Esophagus (tissue), 2 donors: ENCODE measurements at regions not wholly inside any gene's neighbourhood (a gene's known extent, or its start where the extent isn't known, plus 50 kb on each side); places are given as distances from the start of the nearest gene placed in this dataset.

Experiments used
- H3K27ac ChIP-seq, 2 donors: one replicate each; pipeline ENCODE4 v1.5.1; 2013; ENCODE audit warnings: low read depth in 2 of 2, mild to moderate bottlenecking in 2 of 2, inconsistent platforms in 1 of 2, low read length in 1 of 2, moderate library complexity in 1 of 2
- H3K27me3 ChIP-seq, 2 donors: one replicate each; pipeline ENCODE4 v1.6.1; 2013; ENCODE audit warnings: low read length in 2 of 2, control low read depth in 1 of 2, mild to moderate bottlenecking in 1 of 2; ENCODE audit not compliant: insufficient read depth in 2 of 2, control insufficient read depth in 1 of 2
- H3K36me3 ChIP-seq, 2 donors: one replicate each; pipeline ENCODE4 v1.6.1; 2013; ENCODE audit warnings: low read length in 1 of 2; ENCODE audit not compliant: control insufficient read depth in 2 of 2, insufficient read depth in 2 of 2
- H3K4me1 ChIP-seq, 2 donors: one replicate each; pipeline ENCODE4 v1.6.1; 2013; ENCODE audit warnings: low read length in 1 of 2; ENCODE audit not compliant: control insufficient read depth in 2 of 2, insufficient read depth in 2 of 2
- H3K4me3 ChIP-seq, 2 donors: one replicate each; pipeline ENCODE4 v1.5.1; 2013; ENCODE audit warnings: low read length in 2 of 2, mild to moderate bottlenecking in 2 of 2, low read depth in 1 of 2, moderate library complexity in 1 of 2
- H3K9me3 ChIP-seq, 2 donors: one replicate each; pipeline ENCODE4 v1.6.1; 2013; ENCODE audit warnings: mild to moderate bottlenecking in 2 of 2, low read depth in 1 of 2, low read length in 1 of 2, moderate library complexity in 1 of 2; ENCODE audit not compliant: control insufficient read depth in 2 of 2, insufficient read depth in 1 of 2
- WGBS, 2 donors: extraction: QIAGEN DNeasy Blood & Tissue Kit; methylation state at CpG; one replicate each; pipeline ENCODE4 v1.1.7; 2013; 5-methylcytosine and 5-hydroxymethylcytosine counted together
- donor health status: healthy with polysubstance abuse.
- donor health status: Bipolar disorder and iron deficiency.

GRCh38 chr7:17069146-17069545 lies 187.4 kb upstream of the AGR3 start:
- Histone ChIP-seq H3K27ac (peak overlapping the region in 1 of 2 donors; percentile 42), H3K36me3 (no peaks in the 10 kb centered on the region), H3K27me3 (no peaks in the 10 kb centered on the region), H3K4me3 (peak overlapping the region in 1 of 2 donors; percentile 26), H3K4me1 (peaks cover 0 to 2% of the 10 kb centered on the region in 2 donors), H3K9me3 (no peaks in the 10 kb centered on the region)
- WGBS, 2 donors: 46 to 56% methylated on average over 4 of the region's 4 CpGs

DNA sequence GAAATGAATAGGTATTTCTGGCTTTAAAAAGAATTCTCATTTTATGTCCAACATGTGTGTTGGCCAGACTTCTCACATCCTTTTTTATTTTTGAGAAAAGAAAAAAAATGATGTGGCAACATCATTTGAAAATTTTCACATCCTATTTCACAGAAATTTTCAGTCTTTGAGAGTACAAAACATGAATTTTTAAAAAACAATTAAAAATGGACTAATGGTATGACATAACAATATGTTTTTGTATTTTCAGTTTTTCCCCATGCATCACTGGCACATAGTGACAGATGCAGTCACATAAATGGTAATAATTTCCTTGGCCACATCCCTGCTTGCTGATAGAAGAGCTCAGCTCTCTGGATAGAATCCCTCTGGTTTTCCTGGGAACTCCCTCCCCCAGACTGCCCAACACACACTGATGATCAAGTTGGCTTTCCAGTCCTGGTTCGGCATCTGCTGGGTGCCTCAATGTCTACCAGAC lies 188.5 kb upstream of the AGR3 start:
- no peak overlapping the region for H3K4me3 ChIP-seq
- no peaks in the 10 kb centered on the region for H3K36me3 ChIP-seq
- no peaks in the 10 kb centered on the region for H3K9me3 ChIP-seq
- WGBS, 2 donors: 73 to 74% methylated on average over 1 of the region's 1 CpG
- no peaks in the 10 kb centered on the region for H3K27me3 ChIP-seq
- peaks cover 0 to 2% of the 10 kb centered on the region in 2 donors for H3K4me1 ChIP-seq
- H3K27ac ChIP-seq: no peak overlapping the region

DNA sequence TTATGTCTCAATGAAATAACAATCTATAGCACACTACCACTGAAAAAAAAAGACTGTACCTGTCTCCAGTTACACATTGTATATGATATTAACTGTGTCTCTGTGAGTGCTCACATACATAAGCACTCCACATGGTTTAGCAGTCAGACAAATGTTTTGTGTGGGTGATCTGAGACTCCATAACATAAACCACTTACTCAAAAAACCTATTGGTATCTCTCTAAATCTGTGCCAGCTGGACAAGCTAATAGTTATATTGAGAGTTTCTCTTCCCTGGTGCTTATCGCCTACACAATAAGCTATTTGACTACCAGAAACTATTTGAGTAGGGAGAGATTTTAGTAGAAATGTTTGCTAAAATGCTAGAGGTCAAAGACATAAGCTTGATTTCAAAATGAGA lies 190.1 kb upstream of the AGR3 start:
- WGBS, 2 donors: 79 to 80% methylated on average over 1 of the region's 1 CpG
- no peak overlapping the region for H3K4me3 ChIP-seq
- H3K27me3 ChIP-seq: no peaks in the 10 kb centered on the region
- no peaks in the 10 kb centered on the region for H3K9me3 ChIP-seq
- H3K4me1 ChIP-seq: peaks cover 0 to 2% of the 10 kb centered on the region in 2 donors
- H3K36me3 ChIP-seq: no peaks in the 10 kb centered on the region
- H3K27ac ChIP-seq: no peak overlapping the region

DNA sequence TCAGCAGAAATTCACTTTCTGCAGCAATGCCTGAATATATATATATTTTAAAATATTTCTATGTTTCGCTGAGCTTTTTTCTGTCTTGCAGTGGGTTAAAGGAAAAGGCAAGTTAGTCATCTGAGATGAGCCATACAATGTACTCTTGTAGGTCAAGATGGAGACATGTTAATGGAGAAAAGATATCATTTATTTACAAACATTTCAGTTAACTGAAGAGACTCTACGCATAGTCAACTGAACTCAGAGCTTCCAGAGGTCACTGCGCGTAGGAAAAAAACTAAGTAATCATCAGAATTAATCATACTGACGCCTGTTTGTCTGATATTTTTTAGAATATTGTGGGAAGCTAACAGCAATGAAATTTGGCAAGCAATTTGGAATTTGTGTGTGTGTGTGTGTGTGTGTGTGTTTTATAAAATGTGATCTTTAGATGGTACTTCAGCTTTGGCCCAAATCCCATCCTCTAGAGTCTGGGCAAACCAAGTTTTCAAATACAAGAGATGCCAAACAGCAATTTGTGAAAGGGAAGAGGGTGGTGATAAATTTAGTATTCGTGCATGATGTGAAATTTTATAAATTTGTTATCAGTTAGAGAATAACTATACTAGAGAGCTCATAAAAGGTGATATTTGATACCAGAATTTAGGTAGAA lies 193.9 kb upstream of the AGR3 start:
- H3K4me1 ChIP-seq: no peaks in the 10 kb centered on the region
- no peaks in the 10 kb centered on the region for H3K9me3 ChIP-seq
- H3K4me3 ChIP-seq: no peak overlapping the region
- WGBS, 2 donors: 72 to 82% methylated on average over 6 of the region's 6 CpGs
- no peak overlapping the region for H3K27ac ChIP-seq
- no peaks in the 10 kb centered on the region for H3K27me3 ChIP-seq
- no peaks in the 10 kb centered on the region for H3K36me3 ChIP-seq

- no peaks in the 10 kb centered on the region for H3K4me1 ChIP-seq
- 94% methylated on average over 6 of the region's 6 CpGs for WGBS, 2 donors
- H3K27ac ChIP-seq: no peak overlapping the region
- H3K4me3 ChIP-seq: no peak overlapping the region
- H3K36me3 ChIP-seq: no peaks in the 10 kb centered on the region
- H3K9me3 ChIP-seq: no peaks in the 10 kb centered on the region
- no peaks in the 10 kb centered on the region for H3K27me3 ChIP-seq
These were observed 196.5 kb upstream of the AGR3 start for GRCh38 chr7:17078298-17078697.

GRCh38 chr7:17083392-17084165 lies 201.8 kb upstream of the AGR3 start:
- Histone ChIP-seq H3K27ac (no peak overlapping the region), H3K4me3 (no peak overlapping the region), H3K27me3 (no peaks in the 10 kb centered on the region), H3K36me3 (no peaks in the 10 kb centered on the region), H3K9me3 (peaks cover 0 to 2% of the 10 kb centered on the region in 2 donors), H3K4me1 (no peaks in the 10 kb centered on the region)
- WGBS, 2 donors: 97 to 99% methylated on average over 4 of the region's 4 CpGs

GRCh38 chr7:17084166-17084475 lies 202.3 kb upstream of the AGR3 start:
- no peaks in the 10 kb centered on the region for H3K36me3 ChIP-seq
- no peaks in the 10 kb centered on the region for H3K4me1 ChIP-seq
- peaks cover 0 to 2% of the 10 kb centered on the region in 2 donors for H3K9me3 ChIP-seq
- no peak overlapping the region for H3K27ac ChIP-seq
- WGBS, 2 donors: 59 to 65% methylated on average over 1 of the region's 1 CpG
- H3K27me3 ChIP-seq: no peaks in the 10 kb centered on the region
- no peak overlapping the region for H3K4me3 ChIP-seq

- Histone ChIP-seq H3K36me3 (no peaks in the 10 kb centered on the region), H3K27ac (no peak overlapping the region), H3K9me3 (peaks cover 0 to 2% of the 10 kb centered on the region in 2 donors), H3K27me3 (no peaks in the 10 kb centered on the region), H3K4me3 (no peak overlapping the region), H3K4me1 (no peaks in the 10 kb centered on the region)
- 86 to 89% methylated on average over 3 of the region's 3 CpGs for WGBS, 2 donors
These were observed 203.4 kb upstream of the AGR3 start for GRCh38 chr7:17085186-17085585.

GRCh38 chr7:17086403-17086802 lies 204.6 kb upstream of the AGR3 start:
- H3K27me3 ChIP-seq: no peaks in the 10 kb centered on the region
- no peaks in the 10 kb centered on the region for H3K36me3 ChIP-seq
- no peak overlapping the region for H3K27ac ChIP-seq
- H3K4me1 ChIP-seq: no peaks in the 10 kb centered on the region
- peaks cover 0 to 2% of the 10 kb centered on the region in 2 donors for H3K9me3 ChIP-seq
- H3K4me3 ChIP-seq: no peak overlapping the region
- 74 to 82% methylated on average over 5 of the region's 5 CpGs for WGBS, 2 donors

- Histone ChIP-seq H3K27me3 (no peaks in the 10 kb centered on the region), H3K4me1 (no peaks in the 10 kb centered on the region), H3K9me3 (no peaks in the 10 kb centered on the region), H3K36me3 (no peaks in the 10 kb centered on the region), H3K4me3 (no peak overlapping the region), H3K27ac (no peak overlapping the region)
- WGBS, 2 donors: 42 to 64% methylated on average over 2 of the region's 2 CpGs
These were observed 207.7 kb upstream of the AHR start for GRCh38 chr7:17090751-17091150.
